PC-9 (cell line): ENCODE measurements at regions not wholly inside any gene's neighbourhood (a gene's known extent, or its start where the extent isn't known, plus 50 kb on each side); places are given as distances from the start of the nearest gene placed in this dataset.

Source experiments
- CTCF ChIP-seq: fragments of 200-600 bp; sonication (generic); conservative IDR thresholded peaks from 2 replicates; pipeline ENCODE4 v1.6.1; 2017; ENCODE audit warnings: mixed run types, antibody characterized with exemption, mild to moderate bottlenecking, moderate library complexity
- EZH2 ChIP-seq: fragments of 200-600 bp; sonication (generic); IDR thresholded peaks from 2 replicates; pipeline ENCODE4 v1.8.0; 2017; ENCODE audit warnings: antibody characterized with exemption, low read depth

- TF ChIP-seq CTCF, result no peak
- TF ChIP-seq EZH2, result no peak
Measured at GRCh38 chr1:213371847-213372619, 321.0 kb downstream of the RPS6KC1 start.
